ENCODE measurements at regions not wholly inside any gene's neighbourhood (a gene's known extent, or its start where the extent isn't known, plus 50 kb on each side); places are given as distances from the start of the nearest gene placed in this dataset.

DNA sequence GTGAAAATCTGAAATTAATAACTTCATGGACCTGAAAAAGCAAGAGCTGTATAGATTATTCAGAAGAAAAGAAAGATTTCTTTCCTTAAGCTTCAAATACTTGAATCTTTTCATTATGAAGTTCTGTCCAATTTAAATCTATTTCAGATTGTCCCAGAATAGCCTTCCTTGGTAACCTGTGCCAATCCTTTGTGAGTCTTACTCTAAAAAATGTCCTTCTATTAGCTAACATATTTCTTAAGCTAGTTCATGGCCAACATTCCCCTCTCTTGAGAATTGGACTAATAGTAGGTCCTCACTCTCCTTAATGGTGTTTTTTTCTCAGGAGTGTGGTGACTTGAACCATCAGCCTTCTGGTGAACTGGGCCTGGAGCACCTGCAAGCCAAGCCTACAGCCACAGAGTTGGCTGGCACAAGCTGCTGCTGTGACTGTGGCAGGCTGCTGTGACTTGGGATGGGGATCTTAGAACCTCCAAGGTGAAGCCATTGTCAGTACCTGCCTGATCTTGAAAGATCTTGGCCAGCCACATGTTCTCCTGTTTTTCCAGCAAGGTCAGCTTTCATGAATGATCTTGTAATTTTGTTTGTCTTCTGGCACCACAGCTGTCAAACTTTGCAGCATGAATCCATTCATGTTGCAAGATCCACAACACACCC lies 262.6 kb upstream of the MAP3K1 start:
- Histone ChIP-seq H3K27ac (no peak overlapping the region), H3F3A (ENCODE audit: insufficient read depth, low read depth) (no peaks in the 10 kb centered on the region), H4K20me1 (ENCODE audit: insufficient read depth) (no peaks in the 10 kb centered on the region), H3K4me3 (no peak overlapping the region), H2AFZ (no peak overlapping the region), H3K4me1 (replicated peaks; ENCODE audit: insufficient read depth) (peaks cover 11% of the 10 kb centered on the region; the same call in 1 of the 2 replicates), H3K4me2 (no peak overlapping the region), H3K27me3 (ENCODE audit: insufficient read depth, low read depth) (no peaks in the 10 kb centered on the region), H3K36me3 (ENCODE audit: low read depth) (no peaks in the 10 kb centered on the region), H3K9me3 (ENCODE audit: insufficient read depth, low read depth) (no peaks in the 10 kb centered on the region), H3K9me2 (ENCODE audit: insufficient read depth) (no peaks in the 10 kb centered on the region), H3K79me2 (ENCODE audit: low read depth) (no peaks in the 10 kb centered on the region)
- TF ChIP-seq, protein P1, sequence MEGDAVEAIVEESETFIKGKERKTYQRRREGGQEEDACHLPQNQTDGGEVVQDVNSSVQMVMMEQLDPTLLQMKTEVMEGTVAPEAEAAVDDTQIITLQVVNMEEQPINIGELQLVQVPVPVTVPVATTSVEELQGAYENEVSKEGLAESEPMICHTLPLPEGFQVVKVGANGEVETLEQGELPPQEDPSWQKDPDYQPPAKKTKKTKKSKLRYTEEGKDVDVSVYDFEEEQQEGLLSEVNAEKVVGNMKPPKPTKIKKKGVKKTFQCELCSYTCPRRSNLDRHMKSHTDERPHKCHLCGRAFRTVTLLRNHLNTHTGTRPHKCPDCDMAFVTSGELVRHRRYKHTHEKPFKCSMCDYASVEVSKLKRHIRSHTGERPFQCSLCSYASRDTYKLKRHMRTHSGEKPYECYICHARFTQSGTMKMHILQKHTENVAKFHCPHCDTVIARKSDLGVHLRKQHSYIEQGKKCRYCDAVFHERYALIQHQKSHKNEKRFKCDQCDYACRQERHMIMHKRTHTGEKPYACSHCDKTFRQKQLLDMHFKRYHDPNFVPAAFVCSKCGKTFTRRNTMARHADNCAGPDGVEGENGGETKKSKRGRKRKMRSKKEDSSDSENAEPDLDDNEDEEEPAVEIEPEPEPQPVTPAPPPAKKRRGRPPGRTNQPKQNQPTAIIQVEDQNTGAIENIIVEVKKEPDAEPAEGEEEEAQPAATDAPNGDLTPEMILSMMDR (conservative IDR thresholded peaks at IDR 0.05), result no peak
- TF ChIP-seq EZH2 (IDR thresholded peaks at IDR 0.05; ENCODE audit: low read depth), result no peak
- ChIA-PET CTCF (interaction anchor here (0.6 kb wide), 1 partner anchor 12 kb away, joined by 4 read pairs; no protein-coding TSS in a partner anchor), POLR2A (ENCODE audit: unreplicated experiment) (interaction anchor here (0.6 kb wide), 2 partner anchors 41 to 314 kb away, joined by 3 to 5 read pairs; no protein-coding TSS in a partner anchor)
- DNase-seq, result no peak
- no TSS peak for BruUV-seq (replicated peaks)
- intact Hi-C loops (cut with micrococcal nuclease; ENCODE audit: unreplicated experiment), result no loop called here

DNA sequence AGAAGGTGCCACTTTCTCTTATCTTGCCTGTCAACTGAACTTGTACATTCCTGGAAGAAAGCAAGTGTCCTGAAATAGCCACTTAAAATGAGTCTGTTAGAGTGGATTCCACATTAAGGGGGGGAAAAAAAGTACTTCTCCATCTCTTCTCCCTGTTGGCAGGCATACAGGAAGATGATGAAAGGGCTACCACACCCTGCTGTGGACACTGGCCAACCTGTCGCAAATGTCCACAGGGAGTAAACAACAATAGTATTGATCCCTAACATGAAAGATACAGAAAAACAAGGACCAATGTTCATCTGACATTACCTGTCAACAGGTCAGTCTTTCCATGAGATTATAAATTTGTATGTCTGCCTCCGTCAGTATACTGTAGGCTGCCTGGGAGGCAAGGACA lies 265.1 kb upstream of the MAP3K1 start:
- Histone ChIP-seq H3F3A (ENCODE audit: insufficient read depth, low read depth) (peaks cover 5% of the 10 kb centered on the region), H4K20me1 (ENCODE audit: insufficient read depth) (no peaks in the 10 kb centered on the region), H3K4me1 (replicated peaks; ENCODE audit: insufficient read depth) (peaks cover 16% of the 10 kb centered on the region), H3K9me2 (ENCODE audit: insufficient read depth) (no peaks in the 10 kb centered on the region), H3K27me3 (ENCODE audit: insufficient read depth, low read depth) (no peaks in the 10 kb centered on the region), H3K36me3 (ENCODE audit: low read depth) (no peaks in the 10 kb centered on the region), H3K4me2 (no peak overlapping the region), H3K9me3 (ENCODE audit: insufficient read depth, low read depth) (no peaks in the 10 kb centered on the region), H2AFZ (no peak overlapping the region), H3K27ac (no peak overlapping the region), H3K4me3 (no peak overlapping the region), H3K79me2 (ENCODE audit: low read depth) (no peaks in the 10 kb centered on the region)
- DNase-seq, result no peak
- CTCF ChIA-PET, result no interaction called here
- no peak for TF ChIP-seq EZH2 (IDR thresholded peaks at IDR 0.05; ENCODE audit: low read depth)
- TF ChIP-seq, protein P1 (conservative IDR thresholded peaks at IDR 0.05), result no peak
- BruUV-seq (replicated peaks), result no TSS peak
- POLR2A ChIA-PET (ENCODE audit: unreplicated experiment), result no interaction called here
- intact Hi-C loops (cut with micrococcal nuclease; ENCODE audit: unreplicated experiment), result no loop called here

DNA sequence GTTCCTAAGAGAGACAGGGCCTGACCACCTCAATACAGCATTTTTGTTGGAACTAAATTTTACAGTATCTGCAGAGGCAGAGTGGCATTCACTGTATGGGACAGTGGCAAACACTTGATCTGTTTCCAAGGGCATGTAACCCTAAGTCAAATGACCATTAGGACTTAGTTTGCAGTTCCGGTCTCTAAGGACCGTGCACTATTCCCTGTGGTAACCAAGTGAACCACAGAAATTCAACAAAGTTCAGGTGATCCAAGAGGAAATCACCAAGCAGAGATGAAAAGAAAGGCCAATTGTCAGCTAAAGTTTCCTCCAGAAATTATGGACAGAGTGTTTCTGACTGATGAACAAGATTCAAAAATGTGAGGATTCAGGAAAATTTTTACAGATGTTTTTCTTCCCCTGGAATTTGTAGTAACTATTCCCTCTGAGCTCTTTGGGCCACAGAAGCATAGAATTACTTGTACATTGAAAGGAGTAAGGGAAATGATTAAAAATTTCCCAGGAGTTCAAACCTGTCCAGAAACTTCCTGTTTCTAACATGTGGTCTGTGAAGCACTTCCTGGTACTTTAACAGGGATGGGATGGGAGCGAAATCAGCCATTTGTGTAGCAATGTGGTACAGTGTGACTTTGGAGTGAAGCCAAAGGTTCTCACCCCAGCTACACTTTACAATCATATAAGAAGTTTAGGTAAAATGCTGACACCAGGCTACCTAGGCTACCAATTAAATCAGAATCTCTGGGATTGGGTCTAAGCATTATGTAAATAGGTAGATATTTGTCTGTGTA lies 266.1 kb upstream of the MAP3K1 start:
- Histone ChIP-seq H3K4me3 (no peak overlapping the region), H3K27me3 (ENCODE audit: insufficient read depth, low read depth) (no peaks in the 10 kb centered on the region), H3F3A (ENCODE audit: insufficient read depth, low read depth) (peaks cover 14% of the 10 kb centered on the region), H3K79me2 (ENCODE audit: low read depth) (no peaks in the 10 kb centered on the region), H3K9me2 (ENCODE audit: insufficient read depth) (no peaks in the 10 kb centered on the region), H3K4me2 (no peak overlapping the region), H4K20me1 (ENCODE audit: insufficient read depth) (no peaks in the 10 kb centered on the region), H3K36me3 (ENCODE audit: low read depth) (no peaks in the 10 kb centered on the region), H3K4me1 (replicated peaks; ENCODE audit: insufficient read depth) (peaks cover 25% of the 10 kb centered on the region), H2AFZ (no peak overlapping the region), H3K9me3 (ENCODE audit: insufficient read depth, low read depth) (no peaks in the 10 kb centered on the region), H3K27ac (no peak overlapping the region)
- intact Hi-C loops (cut with micrococcal nuclease; ENCODE audit: unreplicated experiment), result no loop called here
- POLR2A ChIA-PET (ENCODE audit: unreplicated experiment), result no interaction called here
- BruUV-seq (replicated peaks), result no TSS peak
- no peak for DNase-seq
- CTCF ChIA-PET, result no interaction called here
- TF ChIP-seq EZH2 (IDR thresholded peaks at IDR 0.05; ENCODE audit: low read depth), result no peak
- TF ChIP-seq, protein P1 (conservative IDR thresholded peaks at IDR 0.05), result no peak

Measured in PC-9 (cell line).